Esophagus squamous epithelium (tissue), 5 donors: ENCODE measurements at regions not wholly inside any gene's neighbourhood (a gene's known extent, or its start where the extent isn't known, plus 50 kb on each side); places are given as distances from the start of the nearest gene placed in this dataset.

Source experiments
- DNase-seq: peaks from one replicate; lab custom pipeline; 2025; lab: John Stamatoyannopoulos, UW
- H3K27ac ChIP-seq, 4 donors: fragments of 200-600 bp; sonication (generic); one replicate each; pipeline ENCODE4 v1.5.1; 2016 to 2019; ENCODE audit warnings: mild to moderate bottlenecking in 1 of 4
- H3K27me3 ChIP-seq, 4 donors: fragments of 200-600 bp; sonication (generic); 1 replicate in 3 of 4; 2 replicates in 1 of 4; pipeline versions ENCODE4 v1.5.1 to v1.6.0; 2017 to 2021; ENCODE audit warnings: antibody characterized with exemption in 1 of 4
- H3K36me3 ChIP-seq, 3 donors: fragments of 200-600 bp; sonication (generic); one replicate each; pipeline ENCODE4 v1.5.1; 2016 to 2019
- H3K4me1 ChIP-seq, 3 donors: fragments of 200-600 bp; sonication (generic); one replicate each; pipeline ENCODE4 v1.5.1; 2017 to 2019
- H3K4me3 ChIP-seq, 4 donors: fragments of 200-600 bp; sonication (generic); 1 replicate in 3 of 4; 2 replicates in 1 of 4; pipeline ENCODE4 v1.5.1; 2016 to 2019; ENCODE audit warnings: mild to moderate bottlenecking in 2 of 4, moderate library complexity in 1 of 4
- H3K9me3 ChIP-seq, 3 donors: fragments of 200-600 bp; sonication (generic); one replicate each; pipeline ENCODE4 v1.5.1; 2016 to 2019
- POLR2A ChIP-seq, 4 donors: fragments of 450-650 bp; IDR thresholded peaks; one replicate each; pipeline ENCODE4 v1.6.1; 2017; ENCODE audit warnings: antibody characterized with exemption in 4 of 4, mild to moderate bottlenecking in 4 of 4, moderate library complexity in 3 of 4
- WGBS, 2 donors: methylation state at CpG; one replicate each; pipeline ENCODE4 v1.1.5; 2018; 5-methylcytosine and 5-hydroxymethylcytosine counted together
- intact Hi-C: fragments of 100-400 bp; cut with DNase I; formaldehyde crosslinking; loops from one replicate; pipeline ENCODE4 v1.15.0; 2022
- TF ChIP-seq, protein P1 (sequence below), 6 experiments: fragments of 450-650 bp in 4 of 6; fragments of 200-600 bp in 2 of 6; sonication (generic) in 2 of 6; IDR thresholded peaks; one replicate each; pipeline ENCODE4 v1.5.1; 2016 to 2019; ENCODE audit warnings: antibody characterized with exemption in 6 of 6, mild to moderate bottlenecking in 4 of 6, moderate library complexity in 4 of 6
- donor health status: DM: yes; HTN: yes; CAD: no.

DNA sequence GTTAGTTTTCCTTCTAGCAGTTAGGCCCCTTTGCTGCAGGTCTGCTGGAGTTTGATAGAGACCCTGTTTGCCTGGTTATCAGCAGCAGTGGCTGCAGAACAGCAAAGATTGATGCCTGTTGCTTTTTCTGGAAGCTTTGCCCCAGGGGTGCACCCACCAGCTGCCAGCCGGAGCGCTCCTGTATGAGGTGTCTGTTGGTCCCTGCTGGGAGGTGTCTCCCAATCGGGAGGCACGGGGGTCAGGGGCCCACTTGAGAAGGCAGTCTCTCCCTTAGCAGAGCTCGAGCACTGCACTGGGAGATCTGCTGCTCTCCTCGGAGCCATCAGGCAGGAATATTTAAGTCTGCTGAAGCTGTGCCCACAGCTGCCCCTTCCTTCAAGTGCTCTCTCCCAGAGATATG is 825.3 kb upstream of the GRM7 start:
- DNase-seq, result no peak
- no peak overlapping the region for H3K4me3 ChIP-seq
- H3K4me1 ChIP-seq, result no peaks in the 10 kb centered on the region
- H3K27me3 ChIP-seq, result no peaks in the 10 kb centered on the region
- 69% methylated on average over 3 of the region's 6 CpGs; no CpG with 5 or more reads in 1 of the 2 donors for WGBS, 2 donors
- TF ChIP-seq POLR2A (IDR thresholded peaks at IDR 0.05), result no peak
- TF ChIP-seq, protein P1, sequence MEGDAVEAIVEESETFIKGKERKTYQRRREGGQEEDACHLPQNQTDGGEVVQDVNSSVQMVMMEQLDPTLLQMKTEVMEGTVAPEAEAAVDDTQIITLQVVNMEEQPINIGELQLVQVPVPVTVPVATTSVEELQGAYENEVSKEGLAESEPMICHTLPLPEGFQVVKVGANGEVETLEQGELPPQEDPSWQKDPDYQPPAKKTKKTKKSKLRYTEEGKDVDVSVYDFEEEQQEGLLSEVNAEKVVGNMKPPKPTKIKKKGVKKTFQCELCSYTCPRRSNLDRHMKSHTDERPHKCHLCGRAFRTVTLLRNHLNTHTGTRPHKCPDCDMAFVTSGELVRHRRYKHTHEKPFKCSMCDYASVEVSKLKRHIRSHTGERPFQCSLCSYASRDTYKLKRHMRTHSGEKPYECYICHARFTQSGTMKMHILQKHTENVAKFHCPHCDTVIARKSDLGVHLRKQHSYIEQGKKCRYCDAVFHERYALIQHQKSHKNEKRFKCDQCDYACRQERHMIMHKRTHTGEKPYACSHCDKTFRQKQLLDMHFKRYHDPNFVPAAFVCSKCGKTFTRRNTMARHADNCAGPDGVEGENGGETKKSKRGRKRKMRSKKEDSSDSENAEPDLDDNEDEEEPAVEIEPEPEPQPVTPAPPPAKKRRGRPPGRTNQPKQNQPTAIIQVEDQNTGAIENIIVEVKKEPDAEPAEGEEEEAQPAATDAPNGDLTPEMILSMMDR (IDR thresholded peaks at IDR 0.05), result no peak
- H3K36me3 ChIP-seq, result no peaks in the 10 kb centered on the region
- H3K27ac ChIP-seq, result no peak overlapping the region
- intact Hi-C loops, result no loop called here
- peaks cover 0 to 6% (median 0%) of the 10 kb centered on the region in 3 donors for H3K9me3 ChIP-seq

GRCh38 chr3:6039971-6040370 is 820.9 kb upstream of the GRM7 start:
- Histone ChIP-seq H3K27ac (no peak overlapping the region), H3K36me3 (no peaks in the 10 kb centered on the region), H3K27me3 (no peaks in the 10 kb centered on the region), H3K4me3 (no peak overlapping the region), H3K4me1 (no peaks in the 10 kb centered on the region), H3K9me3 (peaks cover 0 to 6% (median 0%) of the 10 kb centered on the region in 3 donors)
- TF ChIP-seq, protein P1 (IDR thresholded peaks at IDR 0.05), result no peak
- TF ChIP-seq POLR2A (IDR thresholded peaks at IDR 0.05), result no peak
- intact Hi-C loops, result no loop called here
- WGBS, 2 donors, result 71% methylated on average over 3 of the region's 3 CpGs
- DNase-seq, result no peak

DNA sequence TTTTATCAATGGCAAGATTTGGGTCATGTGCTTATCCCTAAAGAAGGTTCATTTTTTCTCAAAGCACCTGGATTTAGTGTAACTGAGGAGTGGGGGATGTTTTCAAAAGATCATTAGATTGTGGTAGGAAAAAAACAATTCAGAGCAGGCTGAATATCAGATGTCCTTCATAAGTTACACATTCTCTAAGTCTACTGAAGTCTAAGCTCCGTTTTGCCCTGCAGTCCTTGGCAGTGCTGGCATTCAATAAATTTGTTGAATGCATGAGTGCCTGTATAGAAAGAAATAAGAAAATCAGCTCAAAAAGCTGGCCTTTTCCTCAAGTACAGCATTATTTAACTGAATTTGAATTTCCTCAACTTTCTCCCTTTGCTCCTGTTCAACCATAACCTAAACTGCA is 819.0 kb upstream of the GRM7 start:
- intact Hi-C loops, result no loop called here
- Histone ChIP-seq H3K9me3 (peaks cover 0 to 7% (median 0%) of the 10 kb centered on the region in 3 donors), H3K4me1 (no peaks in the 10 kb centered on the region), H3K27ac (no peak overlapping the region), H3K4me3 (no peak overlapping the region), H3K36me3 (no peaks in the 10 kb centered on the region), H3K27me3 (no peaks in the 10 kb centered on the region)
- no peak for DNase-seq
- TF ChIP-seq, protein P1 (IDR thresholded peaks at IDR 0.05), result no peak
- no peak for TF ChIP-seq POLR2A (IDR thresholded peaks at IDR 0.05)
- WGBS, 2 donors, result 33 to 45% methylated on average over 1 of the region's 1 CpG

DNA sequence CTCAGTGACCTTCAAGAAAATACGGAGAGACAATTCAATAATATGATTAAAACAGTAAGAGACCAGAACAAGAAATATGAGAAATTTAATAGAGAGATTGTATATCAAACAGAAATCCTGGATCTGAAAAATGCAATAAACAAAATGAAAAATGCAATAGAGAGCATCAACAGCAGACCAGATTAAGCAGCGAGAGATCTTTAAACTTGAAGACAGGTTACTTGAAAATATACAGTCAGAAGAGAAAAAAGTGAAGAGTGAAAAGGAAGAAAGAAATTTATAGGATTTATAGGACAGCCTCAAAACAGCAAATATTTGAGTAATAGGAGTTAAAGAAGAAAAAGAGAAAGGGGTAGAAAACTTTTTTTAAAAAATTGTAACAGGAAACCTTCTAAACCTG is 813.9 kb upstream of the GRM7 start:
- WGBS, 2 donors, result 87 to 91% methylated on average over 2 of the region's 2 CpGs
- Histone ChIP-seq H3K4me3 (no peak overlapping the region), H3K9me3 (peaks cover 0 to 22% (median 4%) of the 10 kb centered on the region in 3 donors), H3K27me3 (no peaks in the 10 kb centered on the region), H3K36me3 (no peaks in the 10 kb centered on the region), H3K4me1 (no peaks in the 10 kb centered on the region), H3K27ac (no peak overlapping the region)
- intact Hi-C loops, result no loop called here
- no peak for DNase-seq
- TF ChIP-seq, protein P1 (IDR thresholded peaks at IDR 0.05), result no peak
- no peak for TF ChIP-seq POLR2A (IDR thresholded peaks at IDR 0.05)

- Histone ChIP-seq H3K27me3 (no peaks in the 10 kb centered on the region), H3K9me3 (no peaks in the 10 kb centered on the region), H3K27ac (no peak overlapping the region), H3K4me1 (no peaks in the 10 kb centered on the region), H3K4me3 (no peak overlapping the region), H3K36me3 (no peaks in the 10 kb centered on the region)
- WGBS, 2 donors, result 50 to 100% methylated on average over 1 of the region's 1 CpG
- no peak for DNase-seq
- intact Hi-C loops, result no loop called here
- TF ChIP-seq POLR2A (IDR thresholded peaks at IDR 0.05), result no peak
- TF ChIP-seq, protein P1 (IDR thresholded peaks at IDR 0.05), result no peak
Observed at GRCh38 chr3:6060251-6060650, 800.7 kb upstream of the GRM7 start.
